ENCODE measurements at regions not wholly inside any gene's neighbourhood (a gene's known extent, or its start where the extent isn't known, plus 50 kb on each side); places are given as distances from the start of the nearest gene placed in this dataset.
A peak's percentile ranks its signal among the peaks of the same experiment; 100 is the strongest.
"Not testable (repeated sequence)": the region's sequence is repeated elsewhere in the genome, so short reads cannot be mapped to it uniquely, and the experiment has no call there.

DNA sequence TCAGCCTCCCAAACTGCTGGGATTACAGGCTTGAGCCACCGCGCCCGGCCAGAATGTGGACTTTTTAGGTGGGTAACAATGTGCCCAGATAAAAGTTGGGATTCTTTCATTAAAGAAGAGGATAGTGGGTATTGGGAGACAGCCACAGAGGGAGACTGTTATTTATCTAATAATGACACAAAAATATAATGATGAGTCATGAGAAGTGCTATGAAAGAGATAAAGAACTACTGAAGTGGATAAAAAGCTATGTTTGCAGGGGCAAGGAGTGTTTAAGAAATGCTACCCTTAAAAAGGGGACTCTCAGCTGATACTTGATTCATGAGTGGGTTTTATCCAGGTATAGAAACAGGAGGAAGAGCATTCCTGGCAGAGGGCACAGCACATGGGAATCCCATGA, 143.6 kb upstream of the ERCC6L2 start:
- no peak for DNase-seq (ENCODE audit: low spot score)

DNA sequence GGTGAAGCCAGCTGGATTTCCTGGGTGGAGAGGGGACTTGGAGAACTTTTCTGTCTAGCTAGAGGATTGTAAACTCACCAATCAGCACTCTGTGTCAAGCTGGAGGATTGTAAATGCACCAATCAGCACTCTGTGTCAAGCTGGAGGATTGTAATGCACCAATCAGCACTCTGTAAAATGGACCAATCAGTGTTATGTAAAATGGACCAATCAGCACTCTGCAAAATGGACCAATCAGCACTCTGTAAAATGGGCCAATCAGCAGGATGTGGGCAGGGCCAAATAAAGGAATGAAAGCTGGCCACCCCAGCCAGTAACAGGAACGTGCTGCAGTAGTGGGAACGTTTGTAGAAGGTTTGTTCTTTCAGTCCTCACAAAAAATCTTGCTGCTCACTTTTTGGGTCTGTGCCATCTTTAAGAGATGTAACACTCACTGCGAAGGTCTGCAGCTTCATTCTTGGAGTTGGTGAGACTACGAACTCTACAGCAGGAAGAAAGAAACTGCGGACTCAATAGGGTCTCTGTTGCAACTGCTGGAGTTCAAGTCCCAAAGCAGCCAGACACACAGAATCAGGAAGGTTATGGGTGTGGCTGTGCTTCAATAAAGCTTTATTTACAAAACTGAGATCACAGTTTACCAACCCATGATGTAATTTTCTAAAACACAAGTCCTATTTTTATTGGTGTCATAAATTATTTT, 145.7 kb upstream of the ERCC6L2 start:
- no peak for DNase-seq (ENCODE audit: low spot score)

DNA sequence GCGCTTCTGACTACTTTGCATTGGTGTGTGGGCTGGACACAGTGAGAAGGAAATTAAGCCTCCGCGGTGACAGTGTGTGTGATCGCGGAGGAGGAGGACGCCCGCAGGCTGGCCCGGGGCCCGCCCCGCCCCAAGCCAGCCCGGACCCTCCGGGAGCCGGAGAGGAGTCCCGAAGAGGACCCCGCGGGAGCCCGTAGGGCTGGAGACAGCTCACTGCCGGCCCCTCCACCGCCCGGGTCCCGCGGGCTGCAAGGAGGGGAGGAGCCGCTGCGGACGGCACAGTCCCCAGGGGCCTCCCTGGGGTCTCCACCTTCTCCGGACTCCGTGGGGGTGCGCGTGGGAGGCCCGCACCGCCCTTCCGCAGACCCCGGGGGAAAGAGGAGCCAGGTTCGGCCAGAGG, 146.4 kb upstream of the ERCC6L2 start:
- DNase-seq (ENCODE audit: low spot score) = no peak

DNA sequence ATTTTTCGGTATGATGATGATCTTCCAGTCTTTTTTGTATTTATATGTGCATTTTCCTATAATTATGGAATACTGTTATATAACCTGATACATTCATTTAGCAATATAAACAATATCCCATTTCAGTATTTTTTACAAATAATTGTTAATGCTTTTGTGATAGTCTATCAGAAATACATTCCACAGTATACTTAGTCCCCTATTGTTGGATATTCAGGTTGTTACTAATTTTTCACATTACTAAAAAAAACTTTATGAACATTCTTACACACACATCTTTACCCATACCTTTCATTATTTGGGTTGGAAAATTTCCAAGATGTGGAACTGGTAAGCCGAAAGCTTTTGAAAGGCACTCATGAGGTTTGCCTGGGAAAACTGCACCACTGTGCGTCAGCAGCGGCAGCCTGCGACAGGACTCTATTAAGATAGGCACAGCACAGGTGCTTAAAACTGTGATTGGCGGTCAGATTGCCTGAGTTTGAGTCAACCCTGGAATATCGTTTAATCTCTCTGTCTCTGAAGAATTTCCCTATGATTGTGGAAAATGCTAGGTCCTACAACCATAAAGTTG, 147.5 kb upstream of the ERCC6L2 start:
- DNase-seq (ENCODE audit: low spot score) = no peak

DNA sequence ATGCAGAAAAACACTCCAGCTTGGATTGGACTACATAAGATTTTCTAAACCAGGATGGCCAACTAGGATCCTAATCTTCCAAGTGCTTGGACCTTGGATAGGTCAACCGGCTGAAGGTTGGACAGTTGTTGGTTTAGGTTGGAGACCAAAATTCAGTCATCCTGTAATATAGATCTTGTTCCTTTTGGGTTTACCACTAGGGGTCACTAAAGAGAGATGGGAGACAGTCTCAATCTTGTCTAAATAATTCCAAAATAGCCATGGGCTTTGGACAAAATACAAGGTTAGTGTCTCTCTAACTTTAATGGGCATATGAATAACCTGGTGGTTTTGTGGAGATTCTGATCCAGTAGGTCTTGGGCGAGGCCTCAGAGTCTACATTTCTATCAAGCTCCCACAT, 148.7 kb upstream of the ERCC6L2 start:
- peak; percentile 72 for DNase-seq (ENCODE audit: low spot score)

DNA sequence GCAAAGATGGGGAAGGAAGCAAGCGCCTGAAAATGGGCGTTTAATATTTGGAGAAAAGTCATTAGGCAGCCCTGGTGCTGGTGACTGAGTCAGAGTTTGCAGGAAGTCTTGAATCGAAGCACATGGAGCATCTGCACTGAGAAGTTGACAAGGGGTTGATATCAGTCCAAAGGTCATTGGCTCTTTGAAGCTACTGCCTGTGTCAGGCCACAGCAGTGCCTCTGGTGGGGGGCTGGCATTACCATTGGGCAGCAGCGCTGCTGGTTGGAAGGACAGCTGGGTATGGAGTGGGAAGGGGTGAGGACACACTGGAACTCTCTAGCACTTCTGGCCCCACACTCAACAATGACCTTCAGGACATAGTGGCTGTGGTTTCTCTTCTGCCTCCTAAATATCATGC, 150.4 kb upstream of the ERCC6L2 start:
- no peak for DNase-seq (ENCODE audit: low spot score)

DNA sequence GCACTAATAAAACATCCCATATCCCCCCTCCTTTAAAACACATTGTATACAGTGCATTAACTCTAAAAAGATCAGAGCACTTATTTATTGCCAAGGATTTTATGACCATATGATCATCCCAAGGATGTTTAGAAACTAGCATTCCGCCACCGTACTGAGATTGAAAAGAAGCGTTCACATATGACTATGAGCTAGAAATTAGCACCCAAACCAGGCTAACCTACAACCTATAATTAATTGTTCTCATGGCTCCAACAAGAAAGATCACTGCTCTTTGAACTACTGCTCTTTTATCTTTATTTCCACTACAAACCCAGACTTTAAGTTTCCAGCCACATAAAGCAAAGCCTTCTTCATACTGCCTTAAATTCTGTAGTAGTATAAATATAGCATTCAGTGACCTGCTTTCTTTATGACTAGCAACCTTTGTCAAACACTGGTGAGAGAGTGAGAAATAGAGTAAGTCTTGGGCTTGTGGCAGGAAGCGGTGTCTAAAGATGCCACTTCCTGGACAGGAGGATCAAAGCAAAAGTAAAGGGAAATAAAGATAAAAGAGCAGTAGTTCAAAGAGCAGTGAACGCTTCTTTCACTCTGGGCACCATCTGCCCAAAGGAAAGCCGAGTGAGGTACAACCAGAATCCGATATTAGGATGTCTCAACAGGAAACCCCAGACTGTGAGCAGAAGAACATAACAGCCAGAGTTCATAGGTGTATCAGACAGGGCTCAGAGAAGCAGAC, 151.1 kb upstream of the ERCC6L2 start:
- no peak for DNase-seq (ENCODE audit: low spot score)

DNA sequence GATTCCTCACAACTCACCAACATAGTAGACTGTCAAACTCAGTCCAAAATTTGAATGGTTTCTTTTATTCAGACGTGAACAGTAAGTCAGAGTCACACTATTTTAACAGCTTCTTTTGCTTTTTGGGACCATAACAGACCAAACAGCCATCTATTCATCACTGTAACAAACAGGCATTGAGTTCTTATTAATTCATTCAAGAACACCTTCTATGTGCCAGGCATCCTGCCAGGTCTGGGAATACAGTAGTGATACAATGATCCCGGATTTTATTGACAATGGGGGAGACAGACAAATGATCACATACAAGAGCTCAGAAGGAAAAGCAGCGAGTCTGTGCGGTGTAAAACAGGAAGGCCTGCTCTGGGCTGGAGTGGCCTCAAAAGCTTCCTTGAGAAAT, 153.3 kb upstream of the ERCC6L2 start:
- peak; percentile 59 for DNase-seq (ENCODE audit: low spot score)

DNA sequence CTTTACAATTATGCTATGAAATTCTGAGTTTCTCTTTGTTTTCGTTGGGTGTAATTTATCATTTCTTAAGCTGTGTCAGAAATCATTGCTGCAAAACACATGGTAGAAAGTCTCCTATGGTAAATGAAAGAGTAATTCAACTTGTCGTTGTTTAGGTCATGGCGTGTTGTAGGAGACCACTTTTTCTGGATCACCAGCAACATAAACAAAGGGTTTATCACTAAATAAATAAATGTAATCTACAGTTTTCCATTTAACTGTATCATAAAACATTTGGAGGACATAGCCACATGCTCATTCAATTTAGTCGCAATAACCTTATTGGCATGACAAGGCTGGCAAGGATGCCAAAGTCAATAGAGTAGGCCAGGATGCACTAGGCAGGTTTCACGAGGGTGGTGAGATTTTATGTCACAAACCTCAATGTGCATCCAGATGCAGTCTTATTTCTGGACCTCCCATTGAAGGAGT, 154.4 kb upstream of the ERCC6L2 start:
- DNase-seq (ENCODE audit: low spot score) = no peak

DNA sequence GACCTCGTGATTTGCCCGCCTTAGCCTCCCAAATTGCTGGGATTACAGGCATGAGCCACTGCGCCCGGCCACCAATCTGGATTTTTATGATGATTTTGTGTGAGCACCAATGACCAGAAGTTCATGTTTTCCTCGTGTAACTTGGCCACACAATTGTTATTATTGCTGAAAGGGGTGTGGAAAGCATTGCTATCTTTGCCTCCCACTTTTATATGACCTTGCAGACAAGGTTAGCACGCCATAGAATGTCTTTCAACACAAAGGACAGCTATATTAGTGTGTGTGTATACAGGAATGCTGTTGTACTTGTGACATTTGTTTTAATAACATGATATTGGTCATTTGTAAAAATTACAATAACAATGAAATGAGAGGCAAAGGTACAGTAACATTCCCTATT, 155.0 kb upstream of the ERCC6L2 start:
- DNase-seq (ENCODE audit: low spot score) = no peak

DNA sequence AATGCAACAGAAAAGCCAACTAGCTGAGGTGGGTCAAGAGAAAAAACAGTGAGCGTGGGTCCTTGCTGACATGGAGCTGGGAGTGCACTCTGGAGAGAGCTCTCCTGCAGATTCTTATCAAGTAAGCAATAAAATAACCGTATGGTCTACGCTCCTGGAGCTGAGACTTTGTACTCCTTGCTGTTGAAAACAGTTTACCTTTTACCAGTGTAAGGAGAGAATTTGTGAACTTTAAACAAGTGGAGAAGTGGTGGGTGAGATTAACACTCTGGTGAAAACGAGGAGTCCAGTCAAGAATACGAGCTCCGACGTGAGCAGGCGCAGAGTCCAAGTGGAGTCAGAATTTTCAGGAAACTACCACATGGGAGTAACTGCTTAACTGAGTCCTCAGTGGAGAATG, 156.1 kb upstream of the ERCC6L2 start:
- DNase-seq (ENCODE audit: low spot score) = no peak

DNA sequence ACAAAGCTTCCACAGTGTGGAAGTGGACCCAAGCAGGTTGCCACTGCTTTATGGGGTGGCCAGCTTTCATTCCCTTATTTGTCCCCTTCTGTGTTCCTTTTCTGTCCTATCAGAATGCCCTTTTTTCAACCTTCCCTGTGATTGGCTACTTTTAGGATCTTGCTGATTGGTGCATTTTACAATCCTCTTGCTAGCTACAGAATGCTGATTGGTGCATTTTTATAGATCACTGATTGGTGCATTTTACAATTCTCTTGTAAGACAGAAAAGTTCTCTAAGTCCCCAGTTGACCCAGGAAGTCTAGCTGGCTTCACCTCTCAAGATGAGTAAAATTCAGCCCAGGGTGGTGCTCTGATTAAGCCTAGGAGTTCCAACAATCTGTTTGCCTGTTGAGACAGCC, 157.2 kb upstream of the ERCC6L2 start:
- no peak for DNase-seq (ENCODE audit: low spot score)

DNA sequence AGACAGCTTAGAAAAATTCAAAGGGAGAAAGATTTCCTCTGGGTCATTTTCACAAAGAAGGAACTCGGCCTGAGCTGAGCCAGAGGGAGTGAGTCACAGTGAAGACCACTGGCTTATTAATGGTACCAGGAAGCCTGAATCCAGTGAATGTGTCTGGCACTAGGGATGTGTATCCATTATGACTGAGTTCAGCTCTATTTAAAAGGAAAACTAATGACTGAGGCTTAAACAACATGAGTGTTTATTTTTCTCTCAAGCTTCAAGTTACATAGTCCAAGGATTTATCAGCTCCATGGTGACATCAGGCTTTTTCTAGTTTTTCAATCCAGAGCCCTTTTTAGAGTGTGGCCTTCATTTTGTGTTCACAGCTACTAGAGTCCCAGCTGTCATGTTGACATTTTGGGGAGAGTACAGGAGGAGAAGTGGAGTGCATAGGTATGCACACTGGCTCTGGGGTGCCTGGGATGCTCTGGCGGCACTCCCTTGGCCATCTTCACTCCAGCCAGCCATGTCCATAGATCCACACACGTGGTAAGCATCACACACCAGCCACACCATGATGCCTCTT, 159.5 kb upstream of the ERCC6L2 start:
- no peak for DNase-seq (ENCODE audit: low spot score)

DNA sequence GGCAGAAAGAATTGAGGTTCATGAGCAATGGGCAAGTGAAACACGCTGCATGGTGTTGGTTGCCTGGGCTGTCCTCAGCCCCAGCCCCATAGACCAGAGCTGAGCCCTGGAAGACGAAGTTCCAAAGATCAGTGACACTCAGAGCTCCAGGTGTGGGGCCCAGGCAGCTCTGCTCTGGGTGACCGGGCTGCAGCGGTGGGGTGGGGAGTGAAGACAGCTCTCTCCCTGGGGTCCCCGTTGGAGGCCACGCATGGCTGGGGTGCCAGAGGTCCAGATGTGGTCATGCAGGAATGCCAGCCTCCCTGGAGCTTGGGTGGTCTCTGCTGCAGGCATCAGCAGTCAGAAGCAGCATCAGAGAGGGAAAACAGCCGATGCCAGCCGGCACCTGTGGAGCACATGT, 165.0 kb upstream of the ERCC6L2 start:
- DNase-seq (ENCODE audit: low spot score) = no peak

DNA sequence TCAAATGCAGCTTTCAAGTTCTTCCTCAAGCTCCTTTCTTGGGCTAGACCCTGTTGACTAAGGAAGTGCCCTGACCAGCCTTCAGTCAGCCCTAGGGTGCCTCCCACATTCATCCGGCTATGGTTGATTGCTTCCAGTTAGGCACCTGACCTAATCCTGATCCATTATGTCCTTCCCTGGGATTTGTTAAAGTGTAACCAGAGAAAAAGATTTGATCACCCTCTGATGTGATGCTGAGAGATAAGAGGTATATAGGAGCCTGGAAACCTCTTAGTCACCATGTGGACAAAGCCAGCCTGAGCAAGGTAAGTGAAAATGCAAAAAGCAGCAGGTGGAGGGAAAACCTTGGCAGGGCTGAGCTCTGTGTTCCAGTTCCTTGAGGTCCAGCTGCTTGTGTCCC, 178.8 kb upstream of the ERCC6L2 start:
- DNase-seq (ENCODE audit: low spot score) = no peak

DNA sequence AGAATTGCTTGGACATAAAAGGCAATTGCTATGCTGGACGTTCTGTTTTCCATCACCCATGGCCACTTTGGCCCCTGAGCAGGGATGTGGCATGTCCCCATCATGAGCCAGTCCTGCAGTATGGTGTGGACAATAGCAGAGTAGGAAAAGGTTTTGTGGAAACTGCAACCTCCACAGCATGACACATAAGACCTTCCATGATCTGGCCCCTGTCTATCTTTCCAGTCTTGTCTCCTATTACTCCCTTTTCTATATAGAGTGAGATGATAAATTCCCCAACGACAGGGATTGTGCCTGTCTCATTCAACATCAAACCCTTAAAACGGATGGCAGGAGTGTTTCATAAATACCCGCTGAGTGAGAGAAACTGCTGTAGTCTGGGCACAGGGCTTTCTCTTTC, 174.7 kb upstream of the PTCH1 start:
- no peak for DNase-seq (ENCODE audit: low spot score)

DNA sequence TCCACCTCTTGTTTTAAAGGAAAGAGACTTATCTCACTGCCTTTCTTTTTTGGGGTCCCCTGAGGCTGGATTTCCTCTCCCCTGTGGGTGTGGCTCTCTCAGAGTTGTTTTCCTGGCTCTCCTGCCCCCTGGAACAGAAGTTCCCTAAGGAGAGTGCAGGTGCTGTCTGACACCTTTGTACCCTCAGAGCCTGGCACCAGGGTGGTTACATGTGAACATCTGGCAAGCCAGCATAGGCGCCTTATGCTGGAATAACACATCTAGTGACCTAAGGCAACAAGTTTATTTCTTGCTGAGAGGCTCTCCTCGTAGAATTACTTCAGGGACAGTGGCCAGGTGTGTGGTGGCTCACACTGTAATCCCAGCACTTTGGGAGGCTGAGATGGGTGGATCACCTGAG, 172.9 kb upstream of the PTCH1 start:
- no peak for DNase-seq (ENCODE audit: low spot score)

DNA sequence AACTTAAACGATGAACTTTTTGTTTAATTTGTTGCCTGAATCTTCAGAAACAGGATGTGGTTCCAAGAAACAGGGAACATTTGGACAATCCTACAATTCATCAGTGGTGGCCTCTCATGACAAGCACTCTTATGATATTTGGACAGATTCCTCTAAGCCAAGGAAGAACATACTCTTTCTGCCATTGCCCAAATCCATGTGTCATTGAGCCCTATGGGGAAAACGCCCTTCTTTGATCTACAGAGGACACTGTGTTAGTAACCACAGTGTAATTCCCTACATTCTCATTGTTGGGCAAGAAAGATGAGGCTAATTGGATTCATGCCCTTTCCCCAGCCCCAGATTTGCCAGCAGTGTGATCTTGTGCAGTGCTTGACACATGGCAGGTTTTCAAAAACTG, 167.7 kb upstream of the PTCH1 start:
- DNase-seq (ENCODE audit: low spot score) = no peak

DNA sequence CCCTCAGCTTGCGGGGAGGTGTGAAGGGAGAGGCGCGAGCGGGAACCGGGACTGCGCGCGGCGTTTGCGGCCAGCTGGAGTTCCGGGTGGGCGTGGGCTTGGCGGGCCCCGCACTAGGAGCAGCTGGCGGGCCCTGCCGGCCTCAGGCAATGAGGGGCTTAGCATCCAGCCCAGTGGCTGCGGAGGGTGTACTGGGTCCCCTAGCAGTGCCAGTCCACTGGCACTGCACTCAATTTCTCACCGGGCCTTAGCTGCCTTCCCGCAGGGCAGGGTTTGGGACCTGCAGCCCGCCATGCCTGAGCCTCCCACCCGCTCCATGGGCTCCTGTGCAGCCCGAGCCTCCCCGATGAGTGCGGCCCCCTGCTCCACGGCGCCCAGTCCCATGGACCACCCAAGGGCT, 163.5 kb upstream of the PTCH1 start:
- not testable (repeated sequence) for DNase-seq (ENCODE audit: low spot score)

DNA sequence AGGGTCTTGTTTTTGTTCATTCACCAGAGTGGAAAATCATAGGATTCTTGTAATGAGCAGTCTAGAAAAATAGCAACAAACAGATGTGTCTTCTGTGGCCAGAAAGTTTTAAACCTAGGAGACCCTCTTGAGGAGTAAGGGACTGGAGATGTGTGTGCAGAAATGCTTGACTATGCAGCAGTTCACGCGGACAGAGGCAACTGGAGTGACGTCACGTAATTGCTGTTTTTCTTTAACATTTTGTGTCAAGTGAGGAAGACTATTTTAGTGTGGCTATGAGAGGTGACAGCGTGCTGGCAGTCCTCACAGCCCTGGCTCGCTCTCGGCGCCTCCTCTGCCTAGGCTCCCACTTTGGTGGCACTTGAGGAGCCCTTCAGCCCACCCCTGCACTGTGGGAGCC, 163.1 kb upstream of the PTCH1 start:
- no peak for DNase-seq (ENCODE audit: low spot score)

DNA sequence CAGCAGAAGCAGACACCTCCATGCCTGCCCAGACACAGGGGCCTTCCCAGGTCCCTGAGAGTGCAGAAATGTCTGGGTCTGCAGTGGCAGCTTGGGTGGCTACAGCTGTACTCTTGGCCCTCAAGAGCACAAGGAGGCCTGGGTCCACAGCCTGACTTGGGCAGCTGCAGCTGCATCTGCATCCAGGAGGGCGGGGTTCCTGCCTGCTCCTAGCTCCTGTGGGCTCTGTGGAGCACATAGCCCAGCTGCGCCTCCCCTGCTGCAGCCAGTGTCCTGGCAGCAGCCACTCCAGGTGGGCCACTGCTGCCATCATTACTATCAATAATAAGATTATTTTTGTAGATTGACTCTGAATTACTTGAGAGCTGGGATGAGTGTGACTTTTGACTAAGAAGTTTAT, 162.0 kb upstream of the PTCH1 start:
- DNase-seq (ENCODE audit: low spot score) = no peak

DNA sequence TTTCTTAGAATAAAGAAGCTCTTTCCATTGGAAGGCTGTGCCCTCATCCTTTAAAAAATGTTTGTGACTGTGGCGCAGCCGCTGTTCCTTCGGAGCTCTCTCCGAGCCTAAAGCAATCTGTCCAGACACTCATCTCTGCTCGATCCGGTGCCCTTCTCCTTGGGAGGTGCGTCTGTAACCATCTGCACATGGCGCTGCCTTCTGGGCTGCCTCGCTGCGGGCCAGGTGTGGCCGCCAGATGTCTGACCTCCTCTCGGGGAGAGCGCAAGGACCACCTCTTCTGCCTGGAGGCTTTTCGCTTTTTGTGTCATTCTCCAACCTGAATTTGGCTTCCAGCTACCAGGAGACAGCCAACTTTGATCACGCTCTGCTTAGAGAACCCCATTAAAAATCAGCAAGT, 153.4 kb upstream of the PTCH1 start:
- DNase-seq (ENCODE audit: low spot score) = no peak

DNA sequence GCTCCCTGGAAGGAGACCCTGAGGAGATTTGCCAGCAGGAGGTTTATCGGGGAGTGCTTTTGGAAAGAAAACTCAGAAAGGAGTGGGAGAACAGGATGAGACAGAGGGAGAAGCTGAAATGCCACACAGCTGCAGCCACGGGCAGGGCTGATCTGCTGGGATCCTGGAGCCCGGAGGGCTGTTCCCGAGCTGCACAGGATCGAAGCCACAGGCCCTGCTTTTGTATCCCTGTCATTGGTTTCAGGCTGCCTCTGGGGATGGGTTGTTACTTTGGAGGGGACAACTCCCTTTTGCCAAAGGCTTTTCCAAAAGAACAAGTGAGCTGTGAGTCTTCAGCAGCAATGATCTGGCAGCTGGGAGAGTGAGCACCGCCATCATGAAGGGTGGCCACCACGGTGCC, 152.5 kb upstream of the PTCH1 start:
- DNase-seq (ENCODE audit: low spot score) = no peak

Data from pons (tissue), 1 donor.